ENCODE measurements at regions not wholly inside any gene's neighbourhood (a gene's known extent, or its start where the extent isn't known, plus 50 kb on each side); places are given as distances from the start of the nearest gene placed in this dataset.

- TF ChIP-seq EZH2 (IDR thresholded peaks at IDR 0.05; ENCODE audit: low read depth, unreplicated experiment) (no peak), CTCF (conservative IDR thresholded peaks at IDR 0.05; ENCODE audit: low read depth in 2 of 2) (no peak), POLR2AphosphoS5 (IDR thresholded peaks at IDR 0.05; ENCODE audit: low read depth) (no peak), ETS1 (IDR thresholded peaks at IDR 0.05) (no peak)
Measured at GRCh38 chr13:91277013-91277676, 70.3 kb upstream of the MIR17HG start.

Data from GM23338 (cell line).